ENCODE measurements at regions not wholly inside any gene's neighbourhood (a gene's known extent, or its start where the extent isn't known, plus 50 kb on each side); places are given as distances from the start of the nearest gene placed in this dataset.

DNA sequence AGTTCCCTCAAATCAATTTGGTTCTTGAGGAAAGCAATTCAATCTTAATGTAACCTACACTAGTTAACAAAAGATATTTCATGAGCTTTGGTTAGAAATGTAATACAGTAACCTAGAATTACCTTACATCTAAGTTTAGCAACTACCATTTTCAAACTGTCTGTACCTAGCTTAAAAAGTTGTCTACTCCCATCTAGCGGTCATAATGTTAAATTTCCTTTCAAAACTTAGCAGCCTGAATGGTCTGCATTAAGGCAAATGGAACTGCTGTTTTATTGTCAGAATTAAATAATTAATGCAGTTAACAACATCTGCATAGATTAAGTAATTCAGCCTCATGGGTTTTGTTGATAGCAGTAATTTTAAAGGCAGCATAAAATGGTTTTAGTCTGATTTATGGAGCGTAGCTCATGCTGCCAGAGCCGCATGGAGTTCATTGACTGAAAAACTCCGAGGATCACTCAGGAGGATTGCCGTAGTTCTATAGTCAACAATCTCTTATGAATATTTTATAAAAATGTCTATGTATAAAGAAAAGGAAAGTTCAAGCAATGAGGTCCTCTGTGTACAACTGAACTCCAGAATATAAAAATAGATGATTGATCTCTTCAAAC, 485.4 kb upstream of the MANEA start:
- TF ChIP-seq GATA2 (IDR thresholded peaks at IDR 0.05; ENCODE audit: insufficient read depth, insufficient read length, low read depth, low read length) (no peak), POLR2A (IDR thresholded peaks at IDR 0.05; ENCODE audit: low read depth, low read length) (no peak), POLR2AphosphoS5 (IDR thresholded peaks at IDR 0.05; ENCODE audit: insufficient read depth, low read depth, low read length) (no peak), EZH2 (IDR thresholded peaks at IDR 0.05; ENCODE audit: borderline replicate concordance, low read depth, low read length, severe bottlenecking) (no peak), JUN (IDR thresholded peaks at IDR 0.05; ENCODE audit: borderline replicate concordance, insufficient read depth, insufficient read length, low read depth) (no peak)
- TF ChIP-seq, protein P1, sequence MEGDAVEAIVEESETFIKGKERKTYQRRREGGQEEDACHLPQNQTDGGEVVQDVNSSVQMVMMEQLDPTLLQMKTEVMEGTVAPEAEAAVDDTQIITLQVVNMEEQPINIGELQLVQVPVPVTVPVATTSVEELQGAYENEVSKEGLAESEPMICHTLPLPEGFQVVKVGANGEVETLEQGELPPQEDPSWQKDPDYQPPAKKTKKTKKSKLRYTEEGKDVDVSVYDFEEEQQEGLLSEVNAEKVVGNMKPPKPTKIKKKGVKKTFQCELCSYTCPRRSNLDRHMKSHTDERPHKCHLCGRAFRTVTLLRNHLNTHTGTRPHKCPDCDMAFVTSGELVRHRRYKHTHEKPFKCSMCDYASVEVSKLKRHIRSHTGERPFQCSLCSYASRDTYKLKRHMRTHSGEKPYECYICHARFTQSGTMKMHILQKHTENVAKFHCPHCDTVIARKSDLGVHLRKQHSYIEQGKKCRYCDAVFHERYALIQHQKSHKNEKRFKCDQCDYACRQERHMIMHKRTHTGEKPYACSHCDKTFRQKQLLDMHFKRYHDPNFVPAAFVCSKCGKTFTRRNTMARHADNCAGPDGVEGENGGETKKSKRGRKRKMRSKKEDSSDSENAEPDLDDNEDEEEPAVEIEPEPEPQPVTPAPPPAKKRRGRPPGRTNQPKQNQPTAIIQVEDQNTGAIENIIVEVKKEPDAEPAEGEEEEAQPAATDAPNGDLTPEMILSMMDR (IDR thresholded peaks at IDR 0.05; ENCODE audit: extremely low read depth in 1 of 2, insufficient read depth in 1 of 2, low read depth in 1 of 2, low read length in 2 of 2) = peak; percentile 23 to 39

All from endothelial cell of umbilical vein (primary cell).